K562 (cell line): ENCODE measurements at regions not wholly inside any gene's neighbourhood (a gene's known extent, or its start where the extent isn't known, plus 50 kb on each side); places are given as distances from the start of the nearest gene placed in this dataset.

Source experiments
- ATF7 ChIP-seq: fragments of 450-650 bp; IDR thresholded peaks from 2 replicates; pipeline ENCODE4 v1.7.1; 2014; ENCODE audit warnings: mild to moderate bottlenecking, moderate library complexity
- CHD4 ChIP-seq: fragments of 200-600 bp; sonication (generic); IDR thresholded peaks from 3 replicates; pipeline ENCODE4 v1.6.1; 2012; ENCODE audit warnings: low read depth, mild to moderate bottlenecking, mixed read lengths, low read length, inconsistent platforms; ENCODE audit not compliant: insufficient read depth, insufficient replicate concordance, poor library complexity, severe bottlenecking
- EP300 ChIP-seq: IDR thresholded peaks from 2 replicates; pipeline ENCODE4 v1.6.1; 2012; ENCODE audit warnings: low read length, improper control_type of control experiment
- FOXA3 ChIP-seq, 2 experiments: fragments of 450-650 bp in 1 of 2; sonication (generic) in 1 of 2; formaldehyde crosslinking; IDR thresholded peaks in 1 of 2; conservative IDR thresholded peaks in 1 of 2; 2 replicates each; pipeline versions ENCODE4 v1.4.0 to v1.8.0; 2020 to 2022; ENCODE audit warnings: mild to moderate bottlenecking in 2 of 2, missing genetic modification reagents in 1 of 2
- FOXK2 ChIP-seq, 2 experiments: fragments of 450-650 bp; IDR thresholded peaks in 1 of 2; conservative IDR thresholded peaks in 1 of 2; 2 replicates each; pipeline ENCODE4 v1.6.1; 2016; ENCODE audit warnings: low read depth in 2 of 2, mild to moderate bottlenecking in 1 of 2
- PYGO2 ChIP-seq: fragments of 450-650 bp; IDR thresholded peaks from 2 replicates; pipeline ENCODE4 v1.6.1; 2016; ENCODE audit warnings: mild to moderate bottlenecking, missing genetic modification characterization, moderate library complexity, missing compliant biosample characterization
- RERE ChIP-seq: sonication (generic); formaldehyde crosslinking; IDR thresholded peaks from 2 replicates; pipeline ENCODE4 v1.8.0; 2023; ENCODE audit warnings: missing genetic modification reagents, mild to moderate bottlenecking, borderline replicate concordance
- ZBTB17 ChIP-seq: fragments of 450-650 bp; formaldehyde crosslinking; IDR thresholded peaks from 2 replicates; pipeline ENCODE4 v1.4.0; 2020; ENCODE audit warnings: mild to moderate bottlenecking
- ZNF274 ChIP-seq: IDR thresholded peaks from 2 replicates; pipeline ENCODE4 v1.6.1; 2011; ENCODE audit warnings: low read depth, mild to moderate bottlenecking, low read length, moderate library complexity, borderline replicate concordance
- ZNF561 ChIP-seq: fragments of 450-650 bp; formaldehyde crosslinking; conservative IDR thresholded peaks from 2 replicates; pipeline ENCODE4 v1.4.0; 2020; ENCODE audit warnings: mild to moderate bottlenecking, moderate library complexity
- ZNF717 ChIP-seq: fragments of 250-450 bp; sonication (Bioruptor Pico); IDR thresholded peaks from 2 replicates; pipeline ENCODE4 v1.5.0; 2021
- TF ChIP-seq, protein P1 (sequence below), 3 experiments: IDR thresholded peaks in 2 of 3; conservative IDR thresholded peaks in 1 of 3; 2 replicates each; pipeline ENCODE4 v1.5.1; 2011 to 2012; ENCODE audit warnings: low read length in 3 of 3, mild to moderate bottlenecking in 3 of 3, control low read depth in 2 of 3, improper control_type of control experiment in 1 of 3, inconsistent platforms in 1 of 3, low read depth in 1 of 3, mixed read lengths in 1 of 3, moderate library complexity in 1 of 3; ENCODE audit not compliant: insufficient read depth in 2 of 3
- TF ChIP-seq, protein P2 (sequence below): sonication (generic); formaldehyde crosslinking; IDR thresholded peaks from 2 replicates; pipeline ENCODE4 v1.5.0; 2020; ENCODE audit warnings: missing genetic modification reagents

DNA sequence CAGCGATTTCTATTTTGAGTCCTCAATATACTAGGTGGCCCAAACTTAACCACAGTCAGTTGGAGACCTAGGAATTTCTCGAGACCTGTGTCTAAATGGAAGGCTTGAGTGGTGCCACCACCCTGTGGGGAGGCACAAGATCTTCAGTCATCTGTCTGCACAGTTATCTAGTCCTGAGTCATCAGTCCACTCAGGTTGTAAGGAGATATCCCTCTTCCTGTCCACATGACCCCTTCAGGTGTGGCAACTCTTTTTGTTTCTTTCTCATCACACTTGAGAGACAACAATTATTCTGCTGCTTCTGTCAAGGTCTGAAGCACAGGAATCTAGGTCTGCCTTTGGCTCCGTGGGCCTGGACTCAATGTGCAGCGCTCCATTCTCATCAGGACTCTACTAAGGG is 64.4 kb upstream of the IBSP start:
- TF ChIP-seq ZNF274 (no peak), EP300 (no peak), ZBTB17 (CRISPR knock-in tag) (no peak), FOXK2 (conservative IDR thresholded peaks at IDR 0.05 in 1 of 2, IDR thresholded peaks at IDR 0.05 in 1 of 2; ENCODE audit: low read depth in 2 of 2) (no peak), ZNF717 (CRISPR knock-in tag) (no peak), ATF7 (no peak), RERE (CRISPR knock-in tag) (no peak), FOXA3 (CRISPR knock-in tag; conservative IDR thresholded peaks at IDR 0.05 in 1 of 2, IDR thresholded peaks at IDR 0.05 in 1 of 2) (no peak), PYGO2 (no peak), ZNF561 (CRISPR knock-in tag) (no peak), CHD4 (no peak)
- TF ChIP-seq, protein P1, sequence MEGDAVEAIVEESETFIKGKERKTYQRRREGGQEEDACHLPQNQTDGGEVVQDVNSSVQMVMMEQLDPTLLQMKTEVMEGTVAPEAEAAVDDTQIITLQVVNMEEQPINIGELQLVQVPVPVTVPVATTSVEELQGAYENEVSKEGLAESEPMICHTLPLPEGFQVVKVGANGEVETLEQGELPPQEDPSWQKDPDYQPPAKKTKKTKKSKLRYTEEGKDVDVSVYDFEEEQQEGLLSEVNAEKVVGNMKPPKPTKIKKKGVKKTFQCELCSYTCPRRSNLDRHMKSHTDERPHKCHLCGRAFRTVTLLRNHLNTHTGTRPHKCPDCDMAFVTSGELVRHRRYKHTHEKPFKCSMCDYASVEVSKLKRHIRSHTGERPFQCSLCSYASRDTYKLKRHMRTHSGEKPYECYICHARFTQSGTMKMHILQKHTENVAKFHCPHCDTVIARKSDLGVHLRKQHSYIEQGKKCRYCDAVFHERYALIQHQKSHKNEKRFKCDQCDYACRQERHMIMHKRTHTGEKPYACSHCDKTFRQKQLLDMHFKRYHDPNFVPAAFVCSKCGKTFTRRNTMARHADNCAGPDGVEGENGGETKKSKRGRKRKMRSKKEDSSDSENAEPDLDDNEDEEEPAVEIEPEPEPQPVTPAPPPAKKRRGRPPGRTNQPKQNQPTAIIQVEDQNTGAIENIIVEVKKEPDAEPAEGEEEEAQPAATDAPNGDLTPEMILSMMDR (IDR thresholded peaks at IDR 0.05 in 2 of 3, conservative IDR thresholded peaks at IDR 0.05 in 1 of 3; ENCODE audit: insufficient read depth in 2 of 3, low read depth in 1 of 3, low read length in 3 of 3), result no peak
- TF ChIP-seq, protein P2, sequence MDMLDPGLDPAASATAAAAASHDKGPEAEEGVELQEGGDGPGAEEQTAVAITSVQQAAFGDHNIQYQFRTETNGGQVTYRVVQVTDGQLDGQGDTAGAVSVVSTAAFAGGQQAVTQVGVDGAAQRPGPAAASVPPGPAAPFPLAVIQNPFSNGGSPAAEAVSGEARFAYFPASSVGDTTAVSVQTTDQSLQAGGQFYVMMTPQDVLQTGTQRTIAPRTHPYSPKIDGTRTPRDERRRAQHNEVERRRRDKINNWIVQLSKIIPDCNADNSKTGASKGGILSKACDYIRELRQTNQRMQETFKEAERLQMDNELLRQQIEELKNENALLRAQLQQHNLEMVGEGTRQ (CRISPR knock-in tag), result no peak
